Liver (tissue), 7 donors: ENCODE measurements at regions not wholly inside any gene's neighbourhood (a gene's known extent, or its start where the extent isn't known, plus 50 kb on each side); places are given as distances from the start of the nearest gene placed in this dataset.

ENCODE experiments used
- DNase-seq: peaks from one replicate; pipeline ENCODE4 v3.0.0-alpha.2; 2017; ENCODE audit warnings: low spot score
- H3K27ac ChIP-seq, 2 donors: one replicate each; pipeline ENCODE4 v1.7.0; 2013; ENCODE audit warnings: inconsistent platforms in 2 of 2, low read length in 2 of 2, control low read depth in 1 of 2, low read depth in 1 of 2, mild to moderate bottlenecking in 1 of 2
- H3K27me3 ChIP-seq, 4 donors: one replicate each; pipeline versions ENCODE4 v1.6.1 to v1.7.0; 2013; ENCODE audit warnings: low read length in 3 of 4, inconsistent platforms in 1 of 4, mild to moderate bottlenecking in 1 of 4, moderate library complexity in 1 of 4; ENCODE audit not compliant: control insufficient read depth in 4 of 4, insufficient read depth in 4 of 4
- H3K36me3 ChIP-seq, 4 donors: one replicate each; pipeline versions ENCODE4 v1.6.1 to v1.7.0; 2013; ENCODE audit warnings: low read length in 3 of 4, mild to moderate bottlenecking in 3 of 4, low read depth in 1 of 4, moderate library complexity in 1 of 4; ENCODE audit not compliant: control insufficient read depth in 4 of 4, insufficient read depth in 3 of 4
- H3K4me1 ChIP-seq, 4 donors: one replicate each; pipeline versions ENCODE4 v1.6.1 to v1.7.0; 2013; ENCODE audit warnings: low read length in 3 of 4, mild to moderate bottlenecking in 3 of 4, moderate library complexity in 1 of 4; ENCODE audit not compliant: control insufficient read depth in 4 of 4, insufficient read depth in 4 of 4
- H3K4me3 ChIP-seq, 3 donors: one replicate each; pipeline versions ENCODE4 v1.6.1 to v1.7.0; 2013; ENCODE audit warnings: low read length in 3 of 3, control low read depth in 1 of 3, low read depth in 1 of 3, mild to moderate bottlenecking in 1 of 3
- H3K9ac ChIP-seq, 2 donors: one replicate each; pipeline ENCODE4 v1.7.0; 2013; ENCODE audit warnings: low read length in 2 of 2, mild to moderate bottlenecking in 2 of 2, moderate library complexity in 2 of 2, control low read depth in 1 of 2, low read depth in 1 of 2
- H3K9me3 ChIP-seq, 4 donors: one replicate each; pipeline versions ENCODE4 v1.6.1 to v1.7.0; 2013; ENCODE audit warnings: low read length in 3 of 4; ENCODE audit not compliant: control insufficient read depth in 4 of 4
- ATF3 ChIP-seq: IDR thresholded peaks from 2 replicates; pipeline ENCODE4 v1.6.1; 2016; ENCODE audit warnings: antibody characterized with exemption
- CTCF ChIP-seq: fragments of 150-350 bp; IDR thresholded peaks from 2 replicates; pipeline ENCODE4 v1.5.1; 2017; ENCODE audit warnings: improper control_type of control experiment, low read depth, low read length; ENCODE audit not compliant: missing input control
- EGR1 ChIP-seq, 2 donors: IDR thresholded peaks; 2 replicates each; pipeline ENCODE4 v1.6.1; 2016 to 2018; ENCODE audit warnings: antibody characterized with exemption in 2 of 2, low read depth in 2 of 2
- FOXA1 ChIP-seq: IDR thresholded peaks from 2 replicates; pipeline ENCODE4 v1.6.1; 2016; ENCODE audit warnings: antibody characterized with exemption
- FOXA2 ChIP-seq: IDR thresholded peaks from 2 replicates; pipeline ENCODE4 v1.6.1; 2016; ENCODE audit warnings: antibody characterized with exemption
- GABPA ChIP-seq, 2 donors: IDR thresholded peaks in 1 of 2; conservative IDR thresholded peaks in 1 of 2; 2 replicates each; pipeline ENCODE4 v1.6.1; 2016; ENCODE audit warnings: antibody characterized with exemption in 2 of 2, mild to moderate bottlenecking in 1 of 2, moderate library complexity in 1 of 2
- HNF4A ChIP-seq, 2 donors: conservative IDR thresholded peaks; 2 replicates each; pipeline ENCODE4 v1.6.1; 2016; ENCODE audit warnings: antibody characterized with exemption in 2 of 2, mild to moderate bottlenecking in 2 of 2
- HNF4G ChIP-seq: IDR thresholded peaks from 2 replicates; pipeline ENCODE4 v1.6.1; 2016; ENCODE audit warnings: antibody characterized with exemption
- JUND ChIP-seq, 2 donors: IDR thresholded peaks; 2 replicates each; pipeline ENCODE4 v1.6.1; 2016; ENCODE audit warnings: antibody characterized with exemption in 2 of 2
- MAX ChIP-seq: IDR thresholded peaks from 2 replicates; pipeline ENCODE4 v1.6.1; 2016; ENCODE audit warnings: antibody characterized with exemption
- NR2F2 ChIP-seq: IDR thresholded peaks from 2 replicates; pipeline ENCODE4 v1.6.1; 2016; ENCODE audit warnings: antibody characterized with exemption
- RAD21 ChIP-seq, 2 donors: IDR thresholded peaks; 2 replicates each; pipeline ENCODE4 v1.6.1; 2016; ENCODE audit warnings: antibody characterized with exemption in 2 of 2, mild to moderate bottlenecking in 2 of 2
- REST ChIP-seq: IDR thresholded peaks from 2 replicates; pipeline ENCODE4 v1.6.1; 2016; ENCODE audit warnings: antibody characterized with exemption, mild to moderate bottlenecking
- RXRA ChIP-seq, 2 donors: IDR thresholded peaks; 2 replicates each; pipeline ENCODE4 v1.6.1; 2017 to 2018; ENCODE audit warnings: antibody characterized with exemption in 2 of 2, mild to moderate bottlenecking in 1 of 2
- SP1 ChIP-seq: IDR thresholded peaks from 2 replicates; pipeline ENCODE4 v1.6.1; 2018; ENCODE audit warnings: antibody characterized with exemption, mild to moderate bottlenecking
- TAF1 ChIP-seq: conservative IDR thresholded peaks from 2 replicates; pipeline ENCODE4 v1.6.1; 2016; ENCODE audit warnings: antibody characterized with exemption, mild to moderate bottlenecking
- YY1 ChIP-seq: IDR thresholded peaks from 2 replicates; pipeline ENCODE4 v1.6.1; 2016; ENCODE audit warnings: antibody characterized with exemption, mild to moderate bottlenecking
- ZBTB33 ChIP-seq: IDR thresholded peaks from 2 replicates; pipeline ENCODE4 v1.6.1; 2016; ENCODE audit warnings: antibody characterized with exemption
- donor health status: healthy.
- donor health status: healthy.
- donor health status: healthy.
- donor health status: healthy.

GRCh38 chr12:76288218-76288617 is 60.0 kb downstream of the BBS10 start:
- Histone ChIP-seq H3K4me1 (peaks cover 6 to 38% (median 20%) of the 10 kb centered on the region in 4 donors), H3K9me3 (no peaks in the 10 kb centered on the region), H3K4me3 (no peak overlapping the region), H3K27ac (no peak overlapping the region), H3K27me3 (no peaks in the 10 kb centered on the region), H3K36me3 (no peaks in the 10 kb centered on the region), H3K9ac (no peak overlapping the region)
- TF ChIP-seq FOXA2 = no peak
- no peak for TF ChIP-seq REST
- TF ChIP-seq CTCF = no peak
- no peak for TF ChIP-seq RAD21 (IDR thresholded peaks at IDR 0.05)
- TF ChIP-seq NR2F2 = no peak
- TF ChIP-seq MAX = no peak
- TF ChIP-seq YY1 = peak; percentile 55
- no peak for TF ChIP-seq HNF4G
- no peak for TF ChIP-seq GABPA (IDR thresholded peaks at IDR 0.05 in 1 of 2, conservative IDR thresholded peaks at IDR 0.05 in 1 of 2)
- TF ChIP-seq TAF1 = no peak
- TF ChIP-seq SP1 = peak; percentile 12
- TF ChIP-seq FOXA1 = no peak
- TF ChIP-seq ATF3 = no peak
- no peak for TF ChIP-seq ZBTB33
- peak; percentile 54 to 65 for TF ChIP-seq HNF4A (conservative IDR thresholded peaks at IDR 0.05)
- no peak for TF ChIP-seq JUND (IDR thresholded peaks at IDR 0.05)
- peak in 1 of 2 donors; percentile 35 for TF ChIP-seq RXRA (IDR thresholded peaks at IDR 0.05)
- no peak for TF ChIP-seq EGR1 (IDR thresholded peaks at IDR 0.05; ENCODE audit: low read depth in 2 of 2)
- no peak for DNase-seq
